Neural progenitor cell (in vitro differentiated cells): ENCODE measurements at regions not wholly inside any gene's neighbourhood (a gene's known extent, or its start where the extent isn't known, plus 50 kb on each side); places are given as distances from the start of the nearest gene placed in this dataset.
A peak's percentile ranks its signal among the peaks of the same experiment; 100 is the strongest.

ENCODE experiments used
- DNase-seq: peaks from one replicate; pipeline ENCODE4 v3.0.0-alpha.2; 2016; ENCODE audit warnings: low spot score
- H2AFZ ChIP-seq: fragments of 200-600 bp; sonication (generic); replicated peaks from 2 replicates; pipeline ENCODE4 v1.6.1; 2016; ENCODE audit warnings: antibody characterized with exemption
- H3F3A ChIP-seq: fragments of 200-600 bp; sonication (generic); 2 replicates; pipeline ENCODE4 v1.6.1; 2016; ENCODE audit warnings: antibody characterized with exemption, low read depth
- H3K27ac ChIP-seq: fragments of 200-600 bp; sonication (generic); 2 replicates; pipeline ENCODE4 v1.5.1; 2016; ENCODE audit warnings: mild to moderate bottlenecking
- H3K27me3 ChIP-seq: fragments of 200-600 bp; sonication (generic); 2 replicates; pipeline ENCODE4 v1.6.1; 2016; ENCODE audit warnings: mild to moderate bottlenecking, moderate library complexity
- H3K36me3 ChIP-seq: fragments of 200-600 bp; sonication (generic); 2 replicates; pipeline ENCODE4 v1.5.1; 2016
- H3K4me1 ChIP-seq: fragments of 200-600 bp; sonication (generic); 2 replicates; pipeline ENCODE4 v1.6.1; 2016; ENCODE audit warnings: mixed run types
- H3K4me2 ChIP-seq: fragments of 200-600 bp; sonication (generic); 2 replicates; pipeline ENCODE4 v1.6.1; 2016
- H3K4me3 ChIP-seq: fragments of 200-600 bp; sonication (generic); 2 replicates; pipeline ENCODE4 v1.5.1; 2016
- H3K79me2 ChIP-seq: fragments of 200-600 bp; sonication (generic); 2 replicates; pipeline ENCODE4 v1.6.1; 2016; ENCODE audit warnings: low read depth
- H3K9ac ChIP-seq: fragments of 200-600 bp; sonication (generic); 2 replicates; pipeline ENCODE4 v1.6.1; 2016
- H3K9me3 ChIP-seq: fragments of 200-600 bp; sonication (generic); 2 replicates; pipeline ENCODE4 v1.5.1; 2016; ENCODE audit warnings: low read depth
- H4K20me1 ChIP-seq: fragments of 200-600 bp; sonication (generic); 2 replicates; pipeline ENCODE4 v1.6.1; 2016; ENCODE audit warnings: low read depth
- H3K27ac Mint-ChIP-seq: 3 replicates; pipeline ENCODE4 v1.8.0; 2021; ENCODE audit warnings: mixed read lengths
- H3K27me3 Mint-ChIP-seq: 2 replicates; pipeline ENCODE4 v1.8.0; 2022; ENCODE audit warnings: low read depth, mild to moderate bottlenecking, inconsistent platforms, moderate library complexity, mixed read lengths; ENCODE audit not compliant: insufficient read depth
- H3K36me3 Mint-ChIP-seq: 3 replicates; pipeline ENCODE4 v1.8.0; 2021; ENCODE audit warnings: mixed read lengths
- H3K4me1 Mint-ChIP-seq: 3 replicates; pipeline ENCODE4 v1.8.0; 2021; ENCODE audit warnings: mixed read lengths
- H3K4me3 Mint-ChIP-seq: 3 replicates; pipeline ENCODE4 v1.8.0; 2021; ENCODE audit warnings: mild to moderate bottlenecking, moderate library complexity, mixed read lengths
- H3K9me3 Mint-ChIP-seq: 3 replicates; pipeline ENCODE4 v1.8.0; 2020; ENCODE audit warnings: mixed read lengths
- CTCF ChIP-seq: fragments of 200-600 bp; sonication (generic); IDR thresholded peaks from 2 replicates; pipeline ENCODE4 v1.5.1; 2017; ENCODE audit warnings: antibody characterized with exemption, mild to moderate bottlenecking
- EZH2 ChIP-seq: fragments of 200-600 bp; sonication (generic); IDR thresholded peaks from 2 replicates; pipeline ENCODE4 v1.6.1; 2017; ENCODE audit warnings: antibody characterized with exemption, mild to moderate bottlenecking, moderate library complexity
- EZH2phosphoT487 ChIP-seq: fragments of 200-600 bp; sonication (generic); IDR thresholded peaks from 2 replicates; pipeline ENCODE4 v1.6.1; 2017; ENCODE audit warnings: antibody characterized with exemption

GRCh38 chr1:209059376-209059775 lies 524.1 kb upstream of the CAMK1G start:
- H3K36me3 Mint-ChIP-seq: no peaks in the 10 kb centered on the region
- Histone ChIP-seq H3K27ac (no peak overlapping the region), H3K36me3 (no peaks in the 10 kb centered on the region), H4K20me1 (no peaks in the 10 kb centered on the region), H3K4me3 (no peak overlapping the region), H3K27me3 (no peaks in the 10 kb centered on the region), H2AFZ (peak overlapping the region; percentile 66), H3K9ac (no peak overlapping the region), H3K9me3 (no peaks in the 10 kb centered on the region), H3K79me2 (no peaks in the 10 kb centered on the region), H3F3A (peaks cover 3% of the 10 kb centered on the region), H3K4me2 (peak overlapping the region; percentile 21), H3K4me1 (peaks cover 35% of the 10 kb centered on the region)
- TF ChIP-seq EZH2 (no peak), CTCF (no peak), EZH2phosphoT487 (no peak)
- H3K27me3 Mint-ChIP-seq: peaks cover 3% of the 10 kb centered on the region
- H3K4me3 Mint-ChIP-seq: no peak overlapping the region
- peaks cover 9% of the 10 kb centered on the region for H3K9me3 Mint-ChIP-seq
- H3K4me1 Mint-ChIP-seq: peaks cover 13% of the 10 kb centered on the region
- H3K27ac Mint-ChIP-seq: no peak overlapping the region
- DNase-seq: no peak

DNA sequence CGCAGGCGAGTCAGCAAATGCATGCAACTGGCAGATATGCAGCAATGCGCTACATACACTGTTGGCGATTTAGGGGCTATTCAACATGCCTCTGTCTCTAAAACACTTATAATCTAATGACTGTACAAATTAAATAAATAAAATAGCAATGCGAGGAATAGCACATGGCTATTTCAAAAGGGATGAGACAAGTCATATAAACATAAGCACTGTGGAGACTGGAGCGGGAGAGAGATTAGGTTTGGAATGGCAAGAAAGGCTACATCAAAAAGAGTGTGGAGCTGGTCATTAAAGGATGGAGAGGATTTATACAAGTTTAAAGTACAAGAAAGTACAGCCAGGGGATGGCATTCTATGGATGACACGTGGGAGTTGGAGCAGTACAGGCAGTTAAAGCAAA lies 523.5 kb upstream of the CAMK1G start:
- H3K4me2 ChIP-seq: no peak overlapping the region
- Mint-ChIP-seq H3K4me3 (no peak overlapping the region), H3K27ac (no peak overlapping the region), H3K4me1 (peaks cover 19% of the 10 kb centered on the region), H3K27me3 (peaks cover under 1% of the 10 kb centered on the region), H3K36me3 (no peaks in the 10 kb centered on the region), H3K9me3 (peaks cover 9% of the 10 kb centered on the region)
- TF ChIP-seq EZH2phosphoT487 (no peak), EZH2 (no peak), CTCF (no peak)
- H4K20me1 ChIP-seq: no peaks in the 10 kb centered on the region
- no peak for DNase-seq
- H3K79me2 ChIP-seq: no peaks in the 10 kb centered on the region
- H3K4me1 ChIP-seq: peaks cover 41% of the 10 kb centered on the region
- H3K27ac ChIP-seq: no peak overlapping the region
- H2AFZ ChIP-seq: no peak overlapping the region
- H3K9me3 ChIP-seq: no peaks in the 10 kb centered on the region
- no peaks in the 10 kb centered on the region for H3K27me3 ChIP-seq
- H3K36me3 ChIP-seq: no peaks in the 10 kb centered on the region
- no peak overlapping the region for H3K4me3 ChIP-seq
- peaks cover 7% of the 10 kb centered on the region for H3F3A ChIP-seq
- H3K9ac ChIP-seq: no peak overlapping the region

DNA sequence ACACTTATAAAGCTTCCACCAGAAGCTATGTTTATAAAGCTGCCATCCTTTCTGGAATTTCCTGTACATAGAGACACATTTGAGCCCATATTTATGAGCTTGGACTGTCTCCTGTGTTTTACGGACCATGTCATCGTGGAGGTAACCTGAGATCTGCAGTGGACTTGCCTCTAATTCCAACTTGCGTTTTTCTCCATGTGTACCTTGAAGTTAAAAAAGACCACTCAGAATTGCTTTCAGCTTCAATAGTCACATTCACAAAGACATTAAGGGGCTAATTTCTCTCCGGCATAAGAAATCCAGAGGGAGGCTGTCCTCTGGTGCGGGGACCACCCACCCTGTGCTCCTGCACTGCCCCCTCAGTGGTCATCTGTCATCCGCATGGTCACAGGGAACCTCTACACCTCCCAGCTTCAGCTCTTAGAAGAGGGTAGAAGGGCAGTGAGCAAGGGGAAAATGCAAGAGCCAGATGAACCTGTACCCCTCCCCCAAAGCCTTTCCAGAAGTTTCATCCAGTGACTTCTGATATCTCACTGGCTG lies 521.4 kb upstream of the CAMK1G start:
- Mint-ChIP-seq H3K27me3 (no peaks in the 10 kb centered on the region), H3K36me3 (no peaks in the 10 kb centered on the region), H3K4me3 (no peak overlapping the region), H3K4me1 (peaks cover 28% of the 10 kb centered on the region), H3K27ac (no peak overlapping the region), H3K9me3 (no peaks in the 10 kb centered on the region)
- H4K20me1 ChIP-seq: no peaks in the 10 kb centered on the region
- no peaks in the 10 kb centered on the region for H3K9me3 ChIP-seq
- H3K4me2 ChIP-seq: no peak overlapping the region
- TF ChIP-seq CTCF (no peak), EZH2 (no peak), EZH2phosphoT487 (no peak)
- H3K4me1 ChIP-seq: peaks cover 49% of the 10 kb centered on the region
- H3K36me3 ChIP-seq: no peaks in the 10 kb centered on the region
- H3K27me3 ChIP-seq: no peaks in the 10 kb centered on the region
- DNase-seq: peak; percentile 2
- no peak overlapping the region for H2AFZ ChIP-seq
- H3K4me3 ChIP-seq: no peak overlapping the region
- H3F3A ChIP-seq: peaks cover 7% of the 10 kb centered on the region
- no peak overlapping the region for H3K27ac ChIP-seq
- H3K9ac ChIP-seq: no peak overlapping the region
- no peaks in the 10 kb centered on the region for H3K79me2 ChIP-seq
